ENCODE measurements at regions not wholly inside any gene's neighbourhood (a gene's known extent, or its start where the extent isn't known, plus 50 kb on each side); places are given as distances from the start of the nearest gene placed in this dataset.
"Not testable (repeated sequence)": the region's sequence is repeated elsewhere in the genome, so short reads cannot be mapped to it uniquely, and the experiment has no call there.

- DNase-seq: no peak
These were observed 618.4 kb upstream of the NRP1 start for GRCh38 chr10:33952692-33953360.

DNA sequence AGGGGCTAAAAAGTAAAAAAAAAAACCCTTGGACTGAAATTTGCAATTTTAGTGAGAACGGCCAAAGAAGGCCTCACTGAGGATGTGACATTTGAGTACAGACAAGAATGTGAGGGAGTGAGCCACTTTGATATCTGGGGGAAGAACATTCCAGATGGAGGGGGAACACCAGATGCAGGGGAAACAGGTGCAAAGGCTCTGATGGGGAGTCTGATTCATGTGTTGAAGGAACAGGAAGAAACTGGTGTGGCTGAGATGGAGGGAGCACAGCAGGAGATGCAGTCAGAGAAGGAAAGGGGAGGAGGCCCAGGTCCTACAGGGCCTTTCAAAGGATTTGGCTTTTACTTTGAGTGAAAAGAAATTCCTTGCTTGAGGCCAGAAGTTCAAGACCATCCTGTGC, 615.7 kb upstream of the NRP1 start:
- DNase-seq: no peak

GRCh38 chr10:33947544-33947943, 613.1 kb upstream of the NRP1 start:
- DNase-seq: no peak

- DNase-seq: no peak
These were observed 610.6 kb upstream of the NRP1 start for GRCh38 chr10:33945051-33945450.

DNA sequence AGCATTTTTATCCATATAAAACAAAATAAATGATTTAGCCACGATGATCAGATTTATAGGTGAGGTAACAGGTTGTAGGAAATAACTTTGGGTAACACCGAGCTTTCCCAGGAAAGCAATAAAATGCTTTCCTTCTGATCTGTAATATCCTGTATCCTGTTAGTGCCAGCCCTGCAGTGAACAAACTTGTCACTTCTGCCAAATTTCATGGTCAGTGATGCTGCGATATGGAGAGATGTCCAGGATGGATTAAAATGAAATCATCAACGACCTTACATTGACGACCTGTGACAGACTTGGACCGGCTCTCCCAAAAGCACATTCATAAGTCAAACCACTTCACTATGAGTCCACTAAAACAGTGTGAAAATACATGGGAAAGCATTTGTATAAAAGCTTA, 608.0 kb upstream of the NRP1 start:
- no peak for DNase-seq

GRCh38 chr10:33939892-33940291, 605.4 kb upstream of the NRP1 start:
- DNase-seq: no peak

DNA sequence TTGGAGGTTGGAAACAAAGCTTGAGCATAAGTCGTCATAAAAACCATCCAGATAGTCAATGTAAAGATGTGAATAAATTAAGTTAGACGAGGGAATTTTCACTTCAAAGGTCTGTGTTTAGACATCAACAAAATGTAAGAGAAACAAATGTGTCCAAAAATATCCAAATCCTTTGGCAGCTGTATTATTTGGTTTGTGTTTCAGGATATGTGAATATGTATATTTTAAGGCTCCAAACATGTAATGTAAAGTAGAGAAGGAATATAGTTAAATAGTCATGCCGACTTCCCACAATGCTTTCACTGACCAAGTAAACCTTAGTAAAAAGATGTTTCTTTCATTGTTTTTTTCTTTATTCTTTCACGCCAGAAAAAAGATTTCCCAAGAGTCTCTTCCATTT, 604.9 kb upstream of the NRP1 start:
- DNase-seq: no peak

DNA sequence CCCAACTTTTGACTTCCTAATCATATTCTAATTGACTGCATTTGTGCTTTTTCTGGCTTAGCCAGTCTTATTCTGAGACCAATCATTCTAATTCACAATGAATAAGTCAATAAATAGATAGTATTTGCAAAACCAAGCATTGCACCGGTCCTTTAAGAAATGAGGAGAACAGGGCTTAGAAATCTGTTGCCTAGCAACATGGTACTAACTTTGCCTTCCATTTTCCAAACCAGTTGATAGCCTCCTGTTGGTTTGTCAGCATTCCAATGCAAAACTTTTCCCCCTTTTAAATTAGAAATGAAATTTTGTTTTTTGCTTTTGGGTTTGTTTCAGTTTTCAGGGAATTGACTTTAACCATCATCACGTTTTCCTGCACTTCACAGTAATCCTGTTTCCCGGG, 603.5 kb upstream of the NRP1 start:
- DNase-seq: no peak

DNA sequence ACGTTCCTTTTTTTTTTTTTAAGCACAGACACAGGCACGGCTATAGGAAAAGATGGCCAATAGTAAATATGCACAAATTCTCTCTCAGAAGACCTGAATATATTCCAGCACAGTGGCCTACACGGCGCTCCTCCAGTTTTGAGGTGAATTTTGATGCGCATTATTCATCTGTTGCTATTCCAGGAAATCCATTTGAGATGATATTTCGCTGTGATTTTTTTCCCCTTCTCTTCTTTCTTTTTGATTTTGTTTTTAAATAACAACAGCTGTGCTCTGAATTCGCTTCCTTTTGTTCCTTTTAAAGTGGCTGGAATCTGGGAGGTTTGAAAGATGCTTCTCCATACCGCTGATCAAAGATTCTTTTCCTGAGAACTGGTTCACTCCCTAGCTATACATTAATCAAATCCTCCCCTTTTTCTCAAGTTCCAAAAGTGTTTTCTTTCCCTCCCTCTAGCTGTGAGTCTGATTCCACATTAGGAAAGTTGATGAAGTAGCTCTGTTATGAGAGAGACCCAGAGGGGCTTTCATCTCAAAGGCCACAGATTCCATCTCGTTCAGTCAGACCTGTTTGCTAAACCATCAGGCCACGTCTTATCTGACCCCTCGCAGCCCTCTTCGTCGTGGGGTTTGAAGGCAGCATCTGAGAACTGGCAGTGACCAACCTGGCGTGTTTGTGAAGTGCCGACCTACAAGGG, 602.7 kb upstream of the NRP1 start:
- no peak for DNase-seq

- no peak for DNase-seq
These were observed 600.9 kb upstream of the NRP1 start for GRCh38 chr10:33935350-33935749.

- no peak for DNase-seq
These were observed 595.6 kb upstream of the NRP1 start for GRCh38 chr10:33930079-33930478.

GRCh38 chr10:33927347-33927746, 592.9 kb upstream of the NRP1 start:
- no peak for DNase-seq

DNA sequence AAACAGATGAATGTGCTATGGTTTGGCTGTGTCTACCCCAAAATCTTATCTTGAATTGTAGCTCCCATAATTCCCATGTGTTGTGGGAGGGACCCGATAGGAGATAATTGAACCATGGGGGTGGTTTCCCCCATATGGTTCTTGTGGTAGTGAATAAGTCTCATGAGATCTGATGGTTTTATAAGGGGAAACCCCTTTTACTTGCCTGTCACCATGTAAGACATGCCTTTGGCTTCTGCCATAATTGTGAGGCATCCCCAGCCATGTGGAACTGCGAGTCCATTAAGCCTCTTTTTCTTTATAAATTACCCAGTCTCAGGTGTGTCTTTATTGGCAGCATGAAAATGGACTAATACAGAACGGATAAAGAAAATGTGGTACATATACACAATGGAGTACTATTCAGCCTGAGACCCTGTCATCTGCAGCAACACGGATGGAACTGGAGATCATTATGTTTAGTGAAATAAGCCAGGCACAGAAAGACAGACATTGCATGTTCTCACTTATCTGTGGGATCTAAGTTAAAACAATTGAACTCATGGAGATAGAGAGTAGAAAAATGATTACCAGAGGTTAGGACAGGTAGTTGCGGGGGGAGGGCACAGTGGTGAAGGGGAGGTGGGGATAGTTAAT, 587.6 kb upstream of the NRP1 start:
- DNase-seq: no peak

DNA sequence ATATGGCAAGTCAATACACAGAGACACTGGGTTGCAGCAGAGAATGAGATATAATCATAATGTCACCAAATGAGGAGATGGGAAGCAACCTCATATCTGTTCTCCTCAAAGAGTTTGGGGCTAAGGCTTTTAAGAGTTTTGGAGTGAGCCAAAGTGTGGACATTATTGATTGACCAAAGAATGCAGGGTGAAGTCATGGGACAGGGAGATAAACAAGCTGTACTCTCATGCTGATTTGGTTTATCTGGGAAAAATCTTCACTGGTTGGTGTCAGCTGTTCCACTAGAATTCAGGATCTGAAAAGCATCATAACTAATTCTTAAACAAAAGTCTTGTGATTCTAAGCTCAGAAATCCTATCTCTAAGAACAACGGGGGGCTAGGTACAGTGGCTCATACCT, 585.9 kb upstream of the NRP1 start:
- no peak for DNase-seq

DNA sequence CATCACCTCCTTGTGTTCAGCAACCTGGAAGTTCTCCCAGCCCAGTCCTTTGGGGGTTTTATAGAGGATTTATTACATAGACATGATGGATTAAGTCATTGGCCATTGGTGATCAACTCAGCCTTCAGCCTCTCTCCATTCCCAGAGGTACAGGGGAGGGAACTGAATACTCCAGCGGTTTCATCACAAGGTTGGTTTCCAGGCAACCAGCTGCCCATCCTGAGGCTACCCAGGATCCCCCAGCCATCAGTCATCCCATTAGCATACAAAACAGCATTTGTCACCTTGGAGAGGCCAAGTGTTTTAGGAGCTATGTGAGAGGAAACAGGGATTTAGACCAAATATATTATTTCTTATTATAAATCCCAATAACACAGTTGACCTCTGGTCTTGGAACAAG, 584.8 kb upstream of the NRP1 start:
- no peak for DNase-seq

DNA sequence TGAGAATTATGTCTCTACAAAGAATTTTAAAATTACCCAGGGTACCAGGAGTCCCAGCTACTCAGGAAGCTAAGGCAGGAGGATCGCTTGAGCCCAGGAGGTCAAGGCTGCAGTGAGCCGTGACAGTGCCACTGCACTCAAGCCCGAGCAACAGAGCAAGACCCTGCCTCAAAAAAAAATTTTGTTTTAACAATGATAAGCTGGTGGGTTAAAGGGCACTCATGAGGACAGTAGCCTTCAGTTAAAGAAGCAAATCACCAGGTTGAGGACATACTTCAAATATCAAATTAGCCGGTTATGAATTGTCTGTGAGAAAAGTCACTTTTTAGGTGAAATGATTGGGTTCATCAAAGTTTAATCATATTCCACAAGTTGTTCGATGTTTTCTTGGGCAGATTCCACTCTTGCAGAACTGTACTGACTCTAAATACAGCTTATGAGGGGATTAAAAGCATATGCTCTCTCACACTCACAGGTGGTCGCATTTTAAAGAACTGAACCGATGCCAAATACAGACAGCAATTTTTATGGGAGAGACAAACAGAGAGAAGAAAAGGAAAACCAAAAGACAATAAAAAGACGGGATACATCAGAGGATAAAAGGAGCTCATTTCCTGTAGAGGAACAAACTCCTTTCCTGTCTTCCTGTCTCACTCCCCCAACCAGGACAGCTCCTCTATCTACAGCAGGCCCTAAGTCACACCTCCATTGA, 582.8 kb upstream of the NRP1 start:
- no peak for DNase-seq

GRCh38 chr10:33914746-33915145, 580.3 kb upstream of the NRP1 start:
- no peak for DNase-seq

- no peak for DNase-seq
These were observed 578.7 kb upstream of the NRP1 start for GRCh38 chr10:33913194-33913593.

- DNase-seq: not testable (repeated sequence)
These were observed 575.0 kb upstream of the NRP1 start for GRCh38 chr10:33909476-33909875.

GRCh38 chr10:33901166-33901565, 566.7 kb upstream of the NRP1 start:
- DNase-seq: no peak

DNA sequence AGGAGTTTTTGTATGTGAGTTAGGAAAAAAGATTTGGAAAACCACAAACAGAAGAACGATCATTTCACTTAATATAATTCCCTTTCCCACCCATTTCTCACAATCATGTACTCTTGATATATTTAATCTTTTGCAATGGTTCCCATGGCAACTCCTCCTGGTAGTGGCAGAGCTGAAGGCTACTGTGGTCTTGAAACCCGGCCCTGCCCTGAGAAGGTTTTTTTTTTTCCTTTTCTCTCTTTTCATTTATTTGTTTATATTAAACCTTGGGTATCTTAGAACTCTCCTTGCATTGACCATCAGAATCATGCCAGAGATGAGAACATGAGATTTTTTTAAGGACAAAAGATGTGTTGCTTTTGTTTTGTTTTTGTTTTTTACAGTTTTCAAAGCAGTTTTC, 566.1 kb upstream of the NRP1 start:
- no peak for DNase-seq

- no peak for DNase-seq
These were observed 565.4 kb upstream of the NRP1 start for GRCh38 chr10:33899578-33900531.

Data from T-helper 2 cell (primary cell).